ENCODE measurements at regions not wholly inside any gene's neighbourhood (a gene's known extent, or its start where the extent isn't known, plus 50 kb on each side); places are given as distances from the start of the nearest gene placed in this dataset.

GRCh38 chr12:92434607-92435025 lies 268.2 kb upstream of the PLEKHG7 start:
- TF ChIP-seq POLR2AphosphoS5 (IDR thresholded peaks at IDR 0.05) (no peak), POLR2A (IDR thresholded peaks at IDR 0.05; ENCODE audit: low read depth) (no peak), CTCF (IDR thresholded peaks at IDR 0.05) (no peak)
